Fibroblast of gingiva (primary cell): ENCODE measurements at regions not wholly inside any gene's neighbourhood (a gene's known extent, or its start where the extent isn't known, plus 50 kb on each side); places are given as distances from the start of the nearest gene placed in this dataset.

ENCODE experiments used
- DNase-seq: peaks from one replicate; pipeline ENCODE4 v3.0.0-alpha.2; 2011; ENCODE audit warnings: low read depth

DNA sequence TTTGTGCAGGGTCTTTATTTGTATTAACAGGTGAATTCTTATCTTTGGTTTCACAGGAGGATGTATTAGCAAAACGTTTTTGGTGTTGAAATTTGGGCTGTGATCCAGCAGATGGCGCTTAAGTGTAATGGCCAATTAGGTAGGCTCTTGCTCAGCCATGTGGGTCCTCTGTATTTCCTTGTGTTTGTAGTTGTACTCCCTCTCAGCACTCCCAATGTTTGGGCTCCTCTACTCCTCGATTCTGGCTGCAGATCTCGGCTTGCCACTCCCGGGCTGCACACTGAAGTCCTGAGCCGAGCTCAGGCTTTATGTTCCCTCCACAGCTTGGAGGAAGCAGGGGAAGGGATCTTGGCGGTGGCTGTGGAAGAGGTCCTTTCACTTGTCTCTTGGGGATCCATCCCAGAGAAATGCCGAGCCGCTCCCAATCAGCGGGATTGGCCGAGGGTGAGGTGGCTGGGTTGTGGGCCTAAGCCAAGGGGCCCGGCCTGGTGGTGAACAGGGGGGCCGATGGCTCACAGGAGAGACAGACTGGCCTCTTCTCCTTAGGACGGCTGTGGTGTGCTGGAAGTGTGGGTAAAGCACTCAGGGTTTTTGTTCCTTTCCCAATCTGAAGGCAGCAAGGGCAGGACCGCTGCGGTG lies 133.7 kb downstream of the AEBP2 start:
- peak; percentile 40 for DNase-seq

- no peak for DNase-seq
Observed at GRCh38 chr12:19573866-19574265, 134.6 kb downstream of the AEBP2 start.

DNA sequence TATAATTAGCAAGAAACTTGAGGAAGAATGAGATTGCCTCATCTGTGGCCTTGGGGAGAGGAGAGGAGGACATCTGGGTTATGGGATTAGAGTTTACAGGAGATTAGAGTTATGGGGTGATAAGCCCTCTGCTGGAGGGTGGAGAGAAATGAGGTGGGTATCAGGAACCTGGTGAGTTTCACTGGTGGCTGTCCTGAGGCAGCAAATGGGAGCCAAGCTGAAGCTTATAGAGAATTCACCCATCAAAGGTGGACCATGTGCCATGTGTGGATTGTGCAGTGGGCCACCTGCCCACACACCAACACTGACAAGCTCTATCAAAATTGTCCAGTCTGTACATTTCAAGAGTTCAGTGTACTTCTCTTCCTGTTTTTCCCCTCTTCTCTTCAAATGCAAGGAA lies 135.3 kb downstream of the AEBP2 start:
- DNase-seq: no peak

GRCh38 chr12:19575337-19576243 lies 136.3 kb downstream of the AEBP2 start:
- peak; percentile 20 for DNase-seq

DNA sequence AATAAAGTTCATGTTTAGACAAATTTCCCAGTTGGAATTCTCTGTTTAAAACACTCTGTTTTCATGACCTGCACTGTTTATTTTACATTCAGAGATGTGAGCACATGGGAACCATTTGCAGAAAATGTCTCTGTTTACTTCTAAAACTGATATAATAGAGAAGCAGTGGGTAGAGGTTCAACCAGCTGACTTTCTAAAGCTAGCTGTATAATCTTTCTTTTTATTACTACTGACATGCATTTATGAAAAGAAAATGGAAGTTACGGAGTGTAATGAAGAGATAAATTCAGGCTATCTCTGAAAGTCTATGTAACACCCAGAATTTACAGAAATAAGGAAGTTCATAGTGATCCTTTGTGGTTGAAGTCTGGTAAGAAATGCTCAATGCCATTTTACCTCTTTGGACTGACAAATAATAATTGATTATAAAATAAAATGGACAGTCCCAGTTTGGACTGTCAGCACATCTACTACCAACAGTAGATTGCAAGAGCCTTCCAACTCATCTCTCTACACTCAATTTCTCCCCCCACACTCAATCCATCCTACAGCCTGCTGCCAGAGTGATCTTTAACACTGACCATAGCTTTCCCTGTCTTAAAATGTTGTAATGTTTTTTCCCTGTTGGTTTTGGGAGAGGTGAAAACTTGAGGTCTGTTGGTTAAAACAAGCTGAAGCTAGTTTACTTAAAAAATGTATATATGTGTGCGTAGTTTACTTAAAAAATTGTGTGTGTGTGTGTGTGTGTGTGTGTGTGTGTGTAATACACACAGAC lies 137.4 kb downstream of the AEBP2 start:
- peak; percentile 24 for DNase-seq

DNA sequence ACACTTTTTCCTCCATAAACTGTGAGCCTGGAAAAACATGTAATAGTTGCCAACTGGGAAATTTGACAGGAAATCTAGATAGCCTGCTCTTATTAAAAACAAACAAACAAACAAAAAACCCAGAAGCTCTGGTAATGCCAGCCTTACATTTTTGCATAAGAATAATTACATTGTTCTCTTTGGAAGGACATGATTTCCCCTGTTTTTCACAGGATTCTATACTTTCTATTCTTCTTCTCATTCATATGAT lies 137.9 kb downstream of the AEBP2 start:
- no peak for DNase-seq

DNA sequence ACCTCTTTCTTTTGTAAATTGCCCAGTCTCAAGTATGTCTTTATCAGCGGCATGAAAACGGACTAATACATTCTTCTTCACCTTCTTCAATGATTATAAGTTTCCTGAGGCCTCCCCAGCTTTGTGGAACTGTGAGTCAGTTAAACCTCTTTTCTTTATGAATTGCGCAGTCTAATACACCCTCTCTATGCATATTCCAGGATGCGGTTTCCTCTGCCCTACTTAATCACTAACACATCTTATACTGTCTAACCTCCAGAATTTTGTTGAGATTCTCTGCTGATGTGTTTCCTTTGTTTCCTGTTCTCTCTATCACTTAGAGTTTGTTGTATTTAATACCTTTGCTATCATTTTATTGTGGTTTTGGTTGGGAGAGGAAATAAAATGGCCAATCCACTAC lies 145.4 kb downstream of the AEBP2 start:
- DNase-seq: no peak

GRCh38 chr12:19588951-19589350 lies 149.7 kb downstream of the AEBP2 start:
- DNase-seq: no peak

DNA sequence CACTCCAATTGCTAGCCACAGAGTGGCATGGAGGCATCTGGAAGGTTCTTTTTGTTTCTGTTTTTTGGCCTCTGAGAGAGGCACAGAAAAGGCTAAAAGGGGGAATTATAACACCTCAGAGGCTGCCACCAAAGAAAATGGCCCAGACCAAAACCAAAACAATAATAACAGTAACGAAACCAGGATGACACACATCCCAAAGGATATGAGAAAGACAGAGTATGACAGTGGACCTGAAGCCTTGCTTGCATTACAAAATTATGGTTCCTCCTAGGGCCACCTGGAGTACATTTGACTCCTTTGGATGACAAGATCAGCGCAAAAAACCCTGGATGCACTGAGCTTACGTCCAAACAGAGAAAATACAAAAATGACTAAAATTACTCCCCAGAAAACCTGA lies 152.7 kb downstream of the AEBP2 start:
- no peak for DNase-seq

DNA sequence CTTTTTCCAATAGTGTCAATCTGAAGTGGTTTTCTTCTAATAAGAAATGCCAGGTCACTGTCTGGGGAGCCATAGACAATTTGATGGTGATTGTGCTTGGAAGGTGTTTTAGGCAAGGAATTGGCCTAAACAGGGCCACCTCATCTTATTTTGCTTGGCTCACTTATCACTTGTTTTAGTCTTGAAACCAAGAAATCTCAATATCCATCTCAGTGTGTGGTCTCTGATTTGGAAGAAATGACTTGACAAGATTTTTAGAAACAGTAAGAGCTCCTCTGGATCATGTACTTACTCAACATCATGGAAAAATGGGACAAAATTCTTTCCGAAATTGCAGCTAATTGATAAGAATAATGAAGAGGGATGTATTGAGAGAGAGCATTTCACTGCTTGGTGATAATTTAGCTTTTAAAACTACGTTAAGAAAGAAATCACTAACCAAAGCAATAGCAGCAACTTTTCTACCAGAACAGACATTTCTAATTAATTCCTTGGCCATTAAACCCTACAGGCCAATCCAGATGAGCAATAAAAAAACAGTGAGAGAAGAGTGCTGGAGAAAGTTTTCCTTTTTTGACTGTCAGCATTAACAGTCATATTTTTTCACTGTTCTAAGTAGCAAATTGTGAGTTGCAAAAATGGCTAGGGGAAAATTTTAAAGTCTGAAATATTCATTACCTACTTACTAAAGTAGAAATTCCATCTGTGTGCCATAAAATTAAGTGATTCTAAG lies 157.3 kb downstream of the AEBP2 start:
- no peak for DNase-seq

DNA sequence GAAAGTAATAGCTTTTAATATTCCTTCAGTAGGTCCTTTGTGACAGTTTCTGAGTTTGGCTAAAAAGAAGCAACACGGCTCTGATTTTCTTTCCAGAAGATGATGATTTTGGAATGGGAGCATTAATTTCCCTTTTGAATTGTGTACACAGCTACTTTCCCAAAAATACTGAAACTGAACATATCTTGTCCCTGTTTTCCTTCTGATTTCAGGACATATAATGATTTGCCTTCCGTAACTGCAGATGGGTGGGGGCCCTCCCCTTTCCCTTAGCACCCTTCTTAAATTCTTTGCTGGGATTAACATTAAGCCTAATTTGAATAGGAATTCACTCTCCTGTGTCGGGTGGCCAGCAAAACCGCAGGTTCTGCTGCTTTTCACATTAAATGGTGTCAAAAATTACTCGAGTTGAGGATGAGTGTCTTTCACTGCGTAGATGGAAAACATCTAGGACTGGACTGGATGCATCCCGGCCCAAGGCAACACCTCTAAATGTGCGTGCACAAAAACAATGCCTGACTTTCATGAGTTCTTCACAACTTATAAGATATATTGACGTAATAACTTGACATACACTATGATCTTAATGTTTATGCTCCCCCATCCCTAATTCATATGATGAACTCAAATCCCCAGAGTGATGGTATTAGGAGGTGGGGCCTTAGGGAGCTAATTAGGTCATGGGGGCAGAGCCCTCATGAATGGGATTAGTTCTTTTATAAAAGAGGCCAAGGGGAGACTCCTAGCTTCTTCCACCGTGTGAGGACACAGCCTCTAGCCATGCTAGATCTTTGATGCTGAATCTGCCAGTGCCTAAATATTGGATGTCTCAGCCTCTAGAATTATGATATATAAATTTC lies 158.1 kb downstream of the AEBP2 start:
- no peak for DNase-seq

DNA sequence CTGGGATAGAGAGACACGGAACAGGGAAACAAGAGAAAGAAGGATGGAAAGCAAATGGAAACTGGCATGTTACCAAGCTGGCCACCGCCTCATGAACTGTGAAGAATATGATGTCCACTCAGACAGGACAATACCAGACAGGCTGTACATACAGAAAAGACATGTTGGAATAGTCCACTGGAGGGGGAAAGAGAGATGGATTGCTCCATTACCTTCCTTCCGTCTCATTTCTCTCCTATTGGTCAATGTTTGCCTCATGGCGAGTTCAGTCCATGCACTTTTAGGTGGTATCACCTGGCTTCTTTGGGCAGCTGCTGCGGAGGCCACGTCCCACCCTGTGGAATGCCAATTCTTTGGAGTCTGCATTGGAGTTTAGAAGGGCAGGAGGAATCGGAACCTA lies 166.4 kb downstream of the AEBP2 start:
- DNase-seq: no peak

- no peak for DNase-seq
Observed at GRCh38 chr12:19608039-19608438, 168.7 kb downstream of the AEBP2 start.

DNA sequence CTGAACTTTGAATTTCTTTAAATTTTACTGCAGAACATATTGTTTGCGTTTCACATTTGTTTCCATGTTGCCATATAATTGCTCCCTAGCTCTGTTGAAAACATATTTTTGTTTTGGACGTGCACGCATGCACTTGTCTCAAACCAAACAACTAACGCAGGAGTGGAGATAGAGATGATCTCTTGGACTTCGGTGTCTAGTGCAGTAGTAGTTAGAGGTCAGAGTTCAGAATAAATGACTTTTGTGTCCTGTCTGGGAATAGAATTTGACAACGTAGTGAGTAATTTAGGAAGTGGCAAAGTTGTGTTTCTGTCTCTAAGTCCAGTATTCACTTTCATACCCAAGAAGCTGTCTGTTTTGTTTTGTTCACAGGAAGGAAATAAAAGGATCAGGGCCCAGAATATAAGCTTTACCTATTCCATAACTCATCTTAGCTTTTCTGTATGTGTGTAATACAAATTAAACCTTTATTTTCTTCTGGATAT lies 173.8 kb downstream of the AEBP2 start:
- no peak for DNase-seq

GRCh38 chr12:19614601-19615383 lies 175.5 kb downstream of the AEBP2 start:
- no peak for DNase-seq

DNA sequence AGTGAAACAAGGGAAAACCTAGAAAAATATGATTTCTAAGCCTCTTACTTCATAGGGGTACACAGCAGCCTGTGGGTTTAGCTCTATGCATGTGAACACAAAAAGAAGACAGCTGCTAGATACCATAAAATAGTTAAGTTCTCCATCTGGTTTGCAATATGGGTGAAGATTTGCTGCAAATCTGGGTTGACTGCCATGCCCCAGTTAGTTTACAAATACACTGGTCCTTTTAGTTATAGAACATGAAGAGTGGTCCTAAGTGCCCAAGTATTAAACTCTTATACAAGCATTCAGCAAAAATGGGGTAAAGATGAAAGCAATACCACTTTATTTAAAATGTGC lies 176.1 kb downstream of the AEBP2 start:
- no peak for DNase-seq

DNA sequence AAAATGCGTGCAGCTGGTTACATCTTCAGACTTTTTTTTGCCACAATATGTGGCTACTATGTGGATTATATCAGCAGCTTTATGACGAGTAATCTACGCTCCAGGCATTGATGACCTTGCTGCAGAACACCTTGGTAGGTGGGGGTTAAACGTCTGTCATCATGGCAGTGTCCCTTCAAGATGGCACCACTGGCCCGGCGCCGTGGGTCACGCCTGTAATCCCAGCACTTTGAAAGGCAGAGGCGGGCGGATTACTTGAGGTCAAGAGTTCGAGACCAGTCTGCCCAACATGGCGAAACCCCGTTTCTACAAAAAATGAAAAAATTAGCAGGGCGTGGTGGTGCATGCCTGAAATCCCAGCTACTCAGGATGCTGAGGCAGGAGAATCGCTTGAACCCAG lies 177.5 kb downstream of the AEBP2 start:
- DNase-seq: no peak

DNA sequence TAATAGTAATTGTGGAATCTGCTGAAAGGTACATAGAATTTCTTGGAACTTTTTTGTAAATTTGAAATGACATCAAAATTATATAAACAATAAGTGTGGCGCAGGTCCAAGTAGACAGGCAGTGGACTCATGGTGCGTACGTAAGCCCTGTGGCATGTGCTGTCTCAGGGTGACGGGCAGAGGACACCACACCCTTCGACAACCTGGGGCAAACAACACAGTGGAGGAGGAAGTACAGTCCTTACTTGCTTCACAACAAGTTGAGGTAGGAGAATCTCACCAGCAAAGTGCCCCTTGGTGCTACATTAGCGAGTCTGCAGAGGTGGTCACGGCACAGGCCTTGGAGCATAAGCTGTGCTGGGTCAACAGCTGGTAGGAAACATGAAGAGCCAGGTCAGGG lies 180.9 kb downstream of the AEBP2 start:
- no peak for DNase-seq

DNA sequence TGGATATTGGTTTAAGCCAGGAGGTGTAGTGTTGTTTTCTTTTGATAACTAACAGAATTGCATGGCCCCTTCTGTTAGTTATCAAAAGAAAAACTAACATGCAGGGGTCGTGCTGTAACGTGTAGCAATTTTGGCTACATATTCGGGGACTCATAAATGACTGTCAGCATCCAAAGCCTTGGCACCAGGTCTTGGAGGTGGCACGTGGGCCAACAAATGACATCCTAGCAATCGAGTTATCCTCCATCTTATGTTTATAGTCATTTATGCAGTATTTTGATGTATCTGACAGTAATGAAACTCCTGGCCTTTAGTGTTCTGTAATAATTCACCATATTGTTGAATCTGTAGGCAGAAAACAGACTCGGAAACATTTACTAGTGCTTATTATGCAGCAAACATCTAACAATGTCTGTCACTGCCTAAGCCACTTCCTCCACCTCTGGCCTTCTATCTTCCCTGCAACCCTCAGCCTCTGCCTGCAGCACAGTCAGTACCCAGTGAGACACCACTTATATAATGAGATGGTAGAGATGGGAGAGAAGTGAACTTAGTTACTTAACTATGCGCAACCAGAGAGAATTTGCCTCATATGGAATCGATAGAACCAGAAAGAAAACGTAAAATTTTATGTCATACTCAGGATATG lies 184.6 kb downstream of the AEBP2 start:
- no peak for DNase-seq

DNA sequence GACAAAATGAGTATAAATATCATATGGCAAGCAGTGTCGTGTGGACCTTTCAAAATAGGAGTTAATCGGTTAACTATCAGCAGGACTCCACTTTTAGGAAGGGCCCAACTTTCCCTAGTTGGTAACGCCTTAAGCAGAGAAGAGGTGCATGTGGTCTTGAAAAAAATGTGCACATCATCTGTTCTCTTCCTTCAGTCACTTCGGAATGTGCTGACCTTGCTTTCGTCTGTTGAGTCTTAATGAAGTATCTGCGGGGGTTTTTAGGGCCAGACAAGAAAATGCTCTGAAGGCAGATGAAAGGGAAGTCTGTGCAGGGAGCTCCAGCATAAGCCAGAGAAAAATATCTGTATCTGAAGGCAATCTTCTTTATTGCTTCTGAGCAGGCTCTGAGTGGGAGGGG lies 185.2 kb downstream of the AEBP2 start:
- no peak for DNase-seq
